Testis (tissue), 2 donors: ENCODE measurements at regions not wholly inside any gene's neighbourhood (a gene's known extent, or its start where the extent isn't known, plus 50 kb on each side); places are given as distances from the start of the nearest gene placed in this dataset.

Experiments used
- CTCF ChIP-seq, 3 experiments: fragments of 450-650 bp in 2 of 3; fragments of 200-600 bp in 1 of 3; sonication (generic) in 1 of 3; IDR thresholded peaks; one replicate each; pipeline ENCODE4 v1.5.1; 2016 to 2019; ENCODE audit warnings: antibody characterized with exemption in 3 of 3, mild to moderate bottlenecking in 2 of 3, moderate library complexity in 1 of 3
- POLR2A ChIP-seq: fragments of 450-650 bp; IDR thresholded peaks from one replicate; pipeline ENCODE4 v1.6.1; 2017; ENCODE audit warnings: antibody characterized with exemption, mild to moderate bottlenecking, moderate library complexity

- TF ChIP-seq CTCF (IDR thresholded peaks at IDR 0.05) (no peak), POLR2A (no peak)
These were observed 72.0 kb upstream of the GPM6A start for GRCh38 chr4:175884048-175884447.
